GM10248 (cell line): ENCODE measurements at regions not wholly inside any gene's neighbourhood (a gene's known extent, or its start where the extent isn't known, plus 50 kb on each side); places are given as distances from the start of the nearest gene placed in this dataset.

Experiments used
- CTCF ChIA-PET: fragments of 300-600 bp; sonication (Branson Sonifier 250); formaldehyde crosslinking; extraction: SDS; loops from one replicate; lab custom pipeline; 2021; ENCODE audit warnings: antibody characterized with exemption; lab: Yijun Ruan, JAX
- POLR2A ChIA-PET: fragments of 350-650 bp; sonication (Branson Sonifier 250); formaldehyde crosslinking; extraction: SDS; loops from one replicate; lab custom pipeline; 2020; ENCODE audit warnings: antibody characterized with exemption; lab: Yijun Ruan, JAX
- DNase-seq: peaks from one replicate; pipeline ENCODE4 v3.0.0; 2012; ENCODE audit errors: extremely low spot score
- CTCF ChIP-seq: IDR thresholded peaks from 2 replicates; pipeline ENCODE4 v1.5.1; 2012; ENCODE audit warnings: mild to moderate bottlenecking, low read depth; ENCODE audit errors: extremely low read depth, missing control alignments, control extremely low read depth

- ChIA-PET CTCF (interaction anchor here (0.9 to 2.6 kb wide), 4 partner anchors 9 to 268 kb away, joined by 3 to 13 read pairs (median 7); no protein-coding TSS in a partner anchor), POLR2A (no interaction called here)
- peak; percentile 47 for TF ChIP-seq CTCF
- DNase-seq, result no peak
These were observed 1693.4 kb upstream of the SLC39A10 start for GRCh38 chr2:193963472-193964119.

GRCh38 chr2:193946806-193947205 is 1710.2 kb upstream of the SLC39A10 start:
- CTCF ChIA-PET, result interaction anchor here (1.2 kb wide), 1 partner anchor 12 kb away, joined by 3 read pairs; no protein-coding TSS in a partner anchor
- no peak for DNase-seq
- POLR2A ChIA-PET, result no interaction called here
- no peak for TF ChIP-seq CTCF

DNA sequence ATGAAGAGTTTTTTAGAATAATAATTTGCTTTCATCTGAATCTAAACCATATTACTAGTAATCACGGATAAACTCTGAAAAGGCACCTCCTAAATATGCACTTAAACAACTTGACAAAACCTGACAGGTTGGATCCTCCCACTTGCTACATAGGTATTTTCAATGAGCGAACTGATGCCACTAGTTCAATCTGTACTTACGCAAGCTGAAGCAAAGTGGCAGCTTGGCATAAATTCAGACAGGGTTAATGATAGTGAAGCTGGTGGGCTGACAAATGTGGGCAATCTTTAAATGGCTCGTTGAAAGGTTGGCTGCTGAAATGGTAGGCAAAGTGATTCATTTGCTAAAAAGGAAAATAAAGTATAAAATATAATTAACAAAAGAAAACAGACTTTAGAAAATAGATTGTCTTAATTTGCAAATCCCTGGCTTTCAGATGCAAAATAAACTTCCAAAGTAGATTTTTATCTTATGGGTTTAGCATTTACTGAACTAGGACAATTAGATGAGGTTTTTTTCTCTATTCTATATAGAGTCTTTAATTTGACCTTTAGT is 1713.5 kb upstream of the SLC39A10 start:
- CTCF ChIA-PET, result interaction anchor here (1.5 kb wide), 1 partner anchor 16 kb away, joined by 3 read pairs; no protein-coding TSS in a partner anchor
- POLR2A ChIA-PET, result no interaction called here
- no peak for DNase-seq
- no peak for TF ChIP-seq CTCF

DNA sequence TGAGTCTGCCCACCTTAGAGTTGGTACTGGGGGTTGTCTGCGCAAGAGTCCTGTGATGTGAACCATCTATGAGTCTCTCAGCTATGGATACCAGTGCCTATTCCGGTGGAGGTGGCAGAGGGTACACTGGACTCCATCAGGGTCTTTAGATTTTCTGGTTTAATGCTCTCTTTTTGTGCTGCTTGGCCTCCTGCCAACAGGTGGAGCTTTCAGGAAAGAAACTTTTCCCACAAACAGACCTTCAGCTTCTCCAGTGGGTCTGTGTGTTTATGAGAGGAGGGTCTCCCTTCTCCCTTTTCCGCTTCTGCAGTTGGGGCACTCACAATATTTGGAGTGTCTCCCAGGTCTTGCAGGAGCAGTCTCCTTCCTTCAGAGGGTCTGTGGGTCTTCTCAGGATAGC is 1721.9 kb upstream of the SLC39A10 start:
- POLR2A ChIA-PET, result no interaction called here
- no peak for DNase-seq
- CTCF ChIA-PET, result interaction anchor here (1.2 to 1.6 kb wide), 2 partner anchors 12 to 14 kb away, joined by 3 read pairs; no protein-coding TSS in a partner anchor
- no peak for TF ChIP-seq CTCF

GRCh38 chr2:193929131-193929530 is 1727.9 kb upstream of the SLC39A10 start:
- no peak for DNase-seq
- CTCF ChIA-PET, result interaction anchor here (0.6 to 1.9 kb wide), 3 partner anchors 8 to 71 kb away, joined by 3 to 7 read pairs (median 3); no protein-coding TSS in a partner anchor
- POLR2A ChIA-PET, result no interaction called here
- TF ChIP-seq CTCF, result no peak

- TF ChIP-seq CTCF, result no peak
- no peak for DNase-seq
- CTCF ChIA-PET, result no interaction called here
- POLR2A ChIA-PET, result no interaction called here
These were observed 1712.8 kb upstream of the TMEFF2 start for GRCh38 chr2:193907561-193907960.
